CD4-positive, alpha-beta memory T cell (primary cell): ENCODE measurements at regions not wholly inside any gene's neighbourhood (a gene's known extent, or its start where the extent isn't known, plus 50 kb on each side); places are given as distances from the start of the nearest gene placed in this dataset.

Experiments used
- CTCF ChIA-PET: fragments of 350-600 bp; sonication (Branson Sonifier 250); formaldehyde crosslinking; loops from one replicate; lab custom pipeline; 2021; ENCODE audit warnings: inconsistent platforms; ENCODE audit not compliant: partially characterized antibody; lab: Charles Lee
- POLR2A ChIA-PET: fragments of 350-600 bp; sonication (Branson Sonifier 250); formaldehyde crosslinking; loops from one replicate; lab custom pipeline; 2021; ENCODE audit not compliant: partially characterized antibody; lab: Charles Lee
- DNase-seq, 5 donors: peaks; one replicate each; pipeline versions ENCODE4 v3.0.0 to v3.0.0-alpha.2; 2020 to 2022; ENCODE audit warnings: mixed read lengths in 1 of 5
- H3K27ac ChIP-seq: one replicate; pipeline ENCODE4 v1.7.0; 2013; ENCODE audit warnings: low read depth, low read length
- H3K27me3 ChIP-seq: 2 replicates; pipeline ENCODE4 v1.7.0; 2013; ENCODE audit warnings: mild to moderate bottlenecking, low read length, moderate library complexity; ENCODE audit not compliant: insufficient read depth
- H3K36me3 ChIP-seq: 2 replicates; pipeline ENCODE4 v1.7.0; 2013; ENCODE audit warnings: mild to moderate bottlenecking, low read length, moderate library complexity; ENCODE audit not compliant: insufficient read depth
- H3K4me1 ChIP-seq: 2 replicates; pipeline ENCODE4 v1.7.0; 2013; ENCODE audit warnings: mild to moderate bottlenecking, low read length, moderate library complexity; ENCODE audit not compliant: insufficient read depth
- H3K4me3 ChIP-seq, 2 donors: one replicate each; pipeline ENCODE4 v1.7.0; 2013; ENCODE audit warnings: low read length in 2 of 2, mild to moderate bottlenecking in 1 of 2
- H3K9me3 ChIP-seq, 2 donors: one replicate each; pipeline ENCODE4 v1.7.0; 2013; ENCODE audit warnings: low read length in 2 of 2, control low read depth in 1 of 2; ENCODE audit not compliant: control insufficient read depth in 1 of 2
- H3K27ac Mint-ChIP-seq, 7 donors: one replicate each; pipeline ENCODE4 v1.8.0; 2020 to 2021; ENCODE audit warnings: mixed read lengths in 7 of 7, mild to moderate bottlenecking in 6 of 7, inconsistent platforms in 3 of 7, moderate library complexity in 3 of 7
- H3K27me3 Mint-ChIP-seq, 2 donors: one replicate each; pipeline ENCODE4 v1.8.0; 2020 to 2021; ENCODE audit warnings: mixed read lengths in 2 of 2
- H3K36me3 Mint-ChIP-seq, 2 donors: one replicate each; pipeline ENCODE4 v1.8.0; 2020 to 2021; ENCODE audit warnings: mixed read lengths in 2 of 2, inconsistent platforms in 1 of 2, mild to moderate bottlenecking in 1 of 2
- H3K4me1 Mint-ChIP-seq, 4 donors: one replicate each; pipeline ENCODE4 v1.8.0; 2020 to 2021; ENCODE audit warnings: mixed read lengths in 4 of 4, mild to moderate bottlenecking in 1 of 4
- H3K4me3 Mint-ChIP-seq, 8 donors: one replicate each; pipeline ENCODE4 v1.8.0; 2020 to 2021; ENCODE audit warnings: mixed read lengths in 8 of 8, mild to moderate bottlenecking in 7 of 8, moderate library complexity in 6 of 8, inconsistent platforms in 3 of 8
- H3K9me3 Mint-ChIP-seq, 8 donors: one replicate each; pipeline ENCODE4 v1.8.0; 2020 to 2021; ENCODE audit warnings: mixed read lengths in 8 of 8, mild to moderate bottlenecking in 5 of 8, inconsistent platforms in 3 of 8, moderate library complexity in 1 of 8
- intact Hi-C: fragments of 100-400 bp; cut with micrococcal nuclease; formaldehyde crosslinking; loops from one replicate; pipeline ENCODE4 v1.15.1; 2023

- H3K4me3 Mint-ChIP-seq: peak overlapping the region in 1 of 8 donors; percentile 6
- H3K27me3 Mint-ChIP-seq: peaks cover 24 to 25% of the 10 kb centered on the region in 2 donors
- ChIA-PET POLR2A (no interaction called here), CTCF (no interaction called here)
- Histone ChIP-seq H3K4me1 (no peaks in the 10 kb centered on the region), H3K4me3 (no peak overlapping the region), H3K9me3 (no peaks in the 10 kb centered on the region), H3K27ac (no peak overlapping the region), H3K36me3 (no peaks in the 10 kb centered on the region), H3K27me3 (no peaks in the 10 kb centered on the region)
- H3K9me3 Mint-ChIP-seq: peaks cover 0 to 4% (median 0%) of the 10 kb centered on the region in 8 donors
- H3K4me1 Mint-ChIP-seq: peaks cover 0 to 5% (median 0%) of the 10 kb centered on the region in 4 donors
- no peak overlapping the region for H3K27ac Mint-ChIP-seq
- no peaks in the 10 kb centered on the region for H3K36me3 Mint-ChIP-seq
- no peak for DNase-seq
- intact Hi-C loops: no loop called here
These were observed 63.2 kb upstream of the TMEM17 start for GRCh38 chr2:62568983-62569837.

- DNase-seq: no peak
- H3K27me3 Mint-ChIP-seq: peaks cover 24% of the 10 kb centered on the region in 2 donors
- ChIA-PET CTCF (no interaction called here), POLR2A (no interaction called here)
- Histone ChIP-seq H3K9me3 (no peaks in the 10 kb centered on the region), H3K4me1 (no peaks in the 10 kb centered on the region), H3K27ac (no peak overlapping the region), H3K27me3 (no peaks in the 10 kb centered on the region), H3K36me3 (no peaks in the 10 kb centered on the region), H3K4me3 (no peak overlapping the region)
- no peak overlapping the region for H3K27ac Mint-ChIP-seq
- H3K4me3 Mint-ChIP-seq: no peak overlapping the region
- no peaks in the 10 kb centered on the region for H3K36me3 Mint-ChIP-seq
- intact Hi-C loops: no loop called here
- H3K4me1 Mint-ChIP-seq: peaks cover 0 to 5% (median 0%) of the 10 kb centered on the region in 4 donors
- peaks cover 0 to 4% (median 0%) of the 10 kb centered on the region in 8 donors for H3K9me3 Mint-ChIP-seq
These were observed 62.1 kb upstream of the TMEM17 start for GRCh38 chr2:62568074-62568473.

DNA sequence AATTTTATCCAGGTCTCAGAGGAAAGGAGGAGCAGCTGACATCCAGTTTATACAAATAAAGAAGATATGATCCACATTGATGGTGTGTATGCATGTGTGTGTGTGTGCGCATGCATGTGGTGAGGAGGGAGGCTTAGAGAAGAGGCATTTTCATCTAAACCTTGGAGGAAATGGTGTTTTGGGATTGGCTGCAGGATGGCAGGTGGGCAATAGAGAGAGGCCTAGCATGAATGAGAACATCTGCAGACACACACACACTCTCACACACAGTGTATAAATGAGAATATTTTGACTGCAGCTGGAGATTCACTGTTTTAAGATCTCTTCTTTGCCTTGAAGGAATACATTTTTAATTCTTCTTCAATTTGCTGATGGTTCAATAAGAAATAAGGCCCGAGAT lies 61.7 kb upstream of the TMEM17 start:
- no peak overlapping the region for H3K27ac Mint-ChIP-seq
- no peaks in the 10 kb centered on the region for H3K36me3 Mint-ChIP-seq
- H3K4me1 Mint-ChIP-seq: peaks cover 0 to 5% (median 0%) of the 10 kb centered on the region in 4 donors
- H3K4me3 Mint-ChIP-seq: no peak overlapping the region
- Histone ChIP-seq H3K9me3 (no peaks in the 10 kb centered on the region), H3K4me1 (no peaks in the 10 kb centered on the region), H3K36me3 (no peaks in the 10 kb centered on the region), H3K4me3 (no peak overlapping the region), H3K27me3 (no peaks in the 10 kb centered on the region), H3K27ac (no peak overlapping the region)
- peaks cover 0 to 4% (median 0%) of the 10 kb centered on the region in 8 donors for H3K9me3 Mint-ChIP-seq
- CTCF ChIA-PET: no interaction called here
- DNase-seq: no peak
- intact Hi-C loops: no loop called here
- POLR2A ChIA-PET: no interaction called here
- H3K27me3 Mint-ChIP-seq: peaks cover 20 to 21% of the 10 kb centered on the region in 2 donors

GRCh38 chr2:62566847-62567246 lies 60.9 kb upstream of the TMEM17 start:
- H3K27ac ChIP-seq: no peak overlapping the region
- no peak for DNase-seq
- Mint-ChIP-seq H3K4me3 (no peak overlapping the region), H3K9me3 (peaks cover 0 to 4% (median 0%) of the 10 kb centered on the region in 8 donors), H3K27ac (no peak overlapping the region), H3K27me3 (peaks cover 13 to 18% of the 10 kb centered on the region in 2 donors), H3K4me1 (peaks cover 0 to 4% (median 0%) of the 10 kb centered on the region in 4 donors), H3K36me3 (no peaks in the 10 kb centered on the region)
- ChIA-PET CTCF (no interaction called here), POLR2A (no interaction called here)
- H3K4me3 ChIP-seq: no peak overlapping the region
- intact Hi-C loops: no loop called here
- H3K36me3 ChIP-seq: no peaks in the 10 kb centered on the region
- no peaks in the 10 kb centered on the region for H3K4me1 ChIP-seq
- no peaks in the 10 kb centered on the region for H3K27me3 ChIP-seq
- H3K9me3 ChIP-seq: no peaks in the 10 kb centered on the region

GRCh38 chr2:62565309-62565908 lies 59.4 kb upstream of the TMEM17 start:
- CTCF ChIA-PET: no interaction called here
- peaks cover 10 to 11% of the 10 kb centered on the region in 2 donors for H3K27me3 Mint-ChIP-seq
- peaks cover 0 to 3% (median 0%) of the 10 kb centered on the region in 8 donors for H3K9me3 Mint-ChIP-seq
- no peaks in the 10 kb centered on the region for H3K4me1 Mint-ChIP-seq
- Histone ChIP-seq H3K27ac (no peak overlapping the region), H3K4me3 (no peak overlapping the region), H3K9me3 (no peaks in the 10 kb centered on the region), H3K27me3 (no peaks in the 10 kb centered on the region), H3K36me3 (no peaks in the 10 kb centered on the region), H3K4me1 (no peaks in the 10 kb centered on the region)
- intact Hi-C loops: no loop called here
- no peak overlapping the region for H3K27ac Mint-ChIP-seq
- no peaks in the 10 kb centered on the region for H3K36me3 Mint-ChIP-seq
- DNase-seq: no peak
- no peak overlapping the region for H3K4me3 Mint-ChIP-seq
- POLR2A ChIA-PET: no interaction called here

DNA sequence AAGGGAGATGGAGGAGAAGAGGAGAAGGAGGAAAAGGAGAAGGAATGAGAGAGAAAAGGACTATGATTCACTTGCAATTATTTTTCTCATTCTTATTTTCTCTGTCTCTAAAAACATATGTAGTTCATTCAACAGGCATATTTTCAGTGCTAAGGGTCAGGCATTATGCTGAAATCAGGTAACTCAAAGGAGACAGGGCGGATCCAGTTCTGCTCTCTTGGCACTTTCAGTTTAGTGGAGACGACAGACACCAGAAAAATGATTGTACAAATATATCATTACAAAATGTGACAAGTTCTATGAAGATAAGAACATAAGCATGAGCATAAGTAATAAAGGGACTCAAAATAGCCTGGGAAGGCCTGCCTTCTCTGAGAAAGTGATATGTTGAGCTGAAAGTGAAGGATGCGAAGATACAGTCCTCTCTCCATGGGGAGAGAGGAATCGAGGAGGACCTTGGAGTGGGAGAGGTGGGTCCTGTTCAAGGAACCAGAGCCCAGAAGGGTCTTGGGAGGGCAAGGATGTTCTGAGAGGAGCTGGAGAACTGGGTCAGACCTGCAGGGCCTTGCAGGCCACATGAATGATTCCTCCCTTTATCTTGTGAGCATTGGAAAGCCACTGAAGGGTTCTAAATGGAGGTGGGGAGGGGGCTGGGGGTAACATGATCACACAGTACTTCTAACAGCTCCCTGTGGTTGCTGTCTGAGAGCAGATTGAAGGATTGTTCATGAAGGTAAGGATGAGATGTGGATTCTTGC lies 58.6 kb upstream of the TMEM17 start:
- Histone ChIP-seq H3K4me1 (no peaks in the 10 kb centered on the region), H3K27ac (no peak overlapping the region), H3K27me3 (no peaks in the 10 kb centered on the region), H3K4me3 (no peak overlapping the region), H3K36me3 (no peaks in the 10 kb centered on the region), H3K9me3 (no peaks in the 10 kb centered on the region)
- Mint-ChIP-seq H3K4me3 (no peak overlapping the region), H3K27ac (no peak overlapping the region), H3K9me3 (peaks cover 0 to 3% (median 0%) of the 10 kb centered on the region in 8 donors), H3K36me3 (no peaks in the 10 kb centered on the region), H3K27me3 (peaks cover 9% of the 10 kb centered on the region in 2 donors), H3K4me1 (no peaks in the 10 kb centered on the region)
- no peak for DNase-seq
- CTCF ChIA-PET: no interaction called here
- intact Hi-C loops: no loop called here
- POLR2A ChIA-PET: no interaction called here

DNA sequence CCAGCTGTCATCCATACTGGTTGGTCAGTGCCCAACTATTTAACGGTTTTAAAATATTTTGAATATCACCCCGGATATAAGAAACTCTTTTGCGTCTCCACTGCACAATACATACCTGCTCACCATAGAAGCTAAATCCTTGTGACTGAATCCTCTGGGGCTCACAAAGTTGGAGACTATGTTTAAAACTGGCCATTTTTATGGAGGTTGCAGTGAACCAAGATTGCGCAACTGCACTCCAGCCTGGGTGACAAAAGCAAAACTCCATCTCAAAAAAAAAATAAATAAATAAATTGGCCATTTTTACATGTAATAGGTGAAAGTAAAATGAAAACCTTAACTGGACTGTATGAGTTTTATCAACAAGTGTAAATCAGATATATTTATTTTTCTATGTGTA lies 55.6 kb upstream of the TMEM17 start:
- Histone ChIP-seq H3K36me3 (no peaks in the 10 kb centered on the region), H3K27ac (no peak overlapping the region), H3K27me3 (no peaks in the 10 kb centered on the region), H3K9me3 (no peaks in the 10 kb centered on the region), H3K4me3 (no peak overlapping the region), H3K4me1 (no peaks in the 10 kb centered on the region)
- peaks cover 0 to 7% (median 1%) of the 10 kb centered on the region in 8 donors for H3K9me3 Mint-ChIP-seq
- peaks cover 5 to 6% of the 10 kb centered on the region in 2 donors for H3K27me3 Mint-ChIP-seq
- no peaks in the 10 kb centered on the region for H3K4me1 Mint-ChIP-seq
- POLR2A ChIA-PET: no interaction called here
- intact Hi-C loops: no loop called here
- no peak overlapping the region for H3K4me3 Mint-ChIP-seq
- DNase-seq: no peak
- no peaks in the 10 kb centered on the region for H3K36me3 Mint-ChIP-seq
- CTCF ChIA-PET: no interaction called here
- H3K27ac Mint-ChIP-seq: no peak overlapping the region
